Right renal pelvis (tissue), 4 donors: ENCODE measurements at regions not wholly inside any gene's neighbourhood (a gene's known extent, or its start where the extent isn't known, plus 50 kb on each side); places are given as distances from the start of the nearest gene placed in this dataset.
"Not testable (repeated sequence)": the region's sequence is repeated elsewhere in the genome, so short reads cannot be mapped to it uniquely, and the experiment has no call there.

Experiments
- DNase-seq, 4 donors: peaks; one replicate each; pipeline ENCODE4 v3.0.0-alpha.2; 2013; ENCODE audit warnings: low read depth in 4 of 4, low spot score in 3 of 4, missing footprints in 1 of 4

GRCh38 chr2:241956521-241957110 is 87.1 kb downstream of the RTP5 start:
- no peak for DNase-seq

- DNase-seq = no peak
Measured at GRCh38 chr2:241957276-241957675, 87.7 kb downstream of the RTP5 start.

- no peak for DNase-seq
Measured at GRCh38 chr2:241958818-241959545, 89.5 kb downstream of the RTP5 start.

GRCh38 chr2:241959751-241960269 is 90.3 kb downstream of the RTP5 start:
- no peak for DNase-seq

- DNase-seq = no peak
Measured at GRCh38 chr2:241961454-241961853, 91.9 kb downstream of the RTP5 start.

- no peak for DNase-seq
Measured at GRCh38 chr2:241964133-241964532, 94.6 kb downstream of the RTP5 start.

- peak; percentile 23 to 40 (median 28) for DNase-seq
Measured at GRCh38 chr2:241965931-241966412, 96.4 kb downstream of the RTP5 start.

- no peak for DNase-seq
Measured at GRCh38 chr2:241966647-241967466, 97.3 kb downstream of the RTP5 start.

- no peak for DNase-seq
Measured at GRCh38 chr2:241967467-241968144, 98.1 kb downstream of the RTP5 start.

GRCh38 chr2:241968417-241968816 is 98.9 kb downstream of the RTP5 start:
- no peak for DNase-seq

- not testable (repeated sequence) for DNase-seq
Measured at GRCh38 chr2:241969182-241969581, 99.7 kb downstream of the RTP5 start.

- no peak for DNase-seq
Measured at GRCh38 chr2:241970716-241971115, 101.2 kb downstream of the RTP5 start.

GRCh38 chr2:241974096-241974495 is 104.6 kb downstream of the RTP5 start:
- DNase-seq = no peak

GRCh38 chr2:241974851-241975592 is 105.5 kb downstream of the RTP5 start:
- DNase-seq = no peak

- no peak for DNase-seq
Measured at GRCh38 chr2:241975593-241976284, 106.2 kb downstream of the RTP5 start.

- DNase-seq = no peak
Measured at GRCh38 chr2:241976296-241976695, 106.8 kb downstream of the RTP5 start.

GRCh38 chr2:241977557-241978300 is 108.2 kb downstream of the RTP5 start:
- no peak for DNase-seq

- no peak for DNase-seq
Measured at GRCh38 chr2:241978670-241979069, 109.1 kb downstream of the RTP5 start.

GRCh38 chr2:241980193-241980592 is 110.7 kb downstream of the RTP5 start:
- no peak for DNase-seq
